ENCODE measurements at regions not wholly inside any gene's neighbourhood (a gene's known extent, or its start where the extent isn't known, plus 50 kb on each side); places are given as distances from the start of the nearest gene placed in this dataset. TPM values are rescaled to one million over a fixed set of nuclear protein-coding genes. Genes with fewer than 3 reads are reported as not detected.

DNA sequence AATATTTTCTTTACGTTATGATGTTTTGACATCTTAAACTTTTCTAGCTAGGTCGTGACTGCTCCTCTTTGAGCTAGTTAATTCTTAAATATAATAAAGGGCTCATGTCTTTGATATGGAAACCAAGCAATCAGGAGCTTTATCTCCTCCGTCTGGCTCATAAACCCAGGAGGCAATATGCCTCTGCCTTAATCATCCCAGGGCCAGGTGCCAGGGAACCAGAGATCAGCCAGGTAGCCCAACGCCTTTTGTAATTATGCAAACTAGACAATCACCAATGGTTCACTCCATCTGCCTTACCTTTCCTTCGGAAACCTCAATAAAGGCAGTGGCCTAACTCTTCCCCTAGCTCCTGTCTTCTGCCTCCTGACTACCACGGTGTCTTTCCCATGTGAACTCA, 213.7 kb downstream of the KCNJ3 start:
- Histone ChIP-seq H3K36me3 (no peaks in the 10 kb centered on the region), H3K27me3 (no peaks in the 10 kb centered on the region), H3K27ac (no peak overlapping the region), H3K4me1 (ENCODE audit: insufficient read depth) (no peaks in the 10 kb centered on the region), H3K4me3 (no peak overlapping the region), H3K9me3 (no peaks in the 10 kb centered on the region)
- TF ChIP-seq, protein P1, sequence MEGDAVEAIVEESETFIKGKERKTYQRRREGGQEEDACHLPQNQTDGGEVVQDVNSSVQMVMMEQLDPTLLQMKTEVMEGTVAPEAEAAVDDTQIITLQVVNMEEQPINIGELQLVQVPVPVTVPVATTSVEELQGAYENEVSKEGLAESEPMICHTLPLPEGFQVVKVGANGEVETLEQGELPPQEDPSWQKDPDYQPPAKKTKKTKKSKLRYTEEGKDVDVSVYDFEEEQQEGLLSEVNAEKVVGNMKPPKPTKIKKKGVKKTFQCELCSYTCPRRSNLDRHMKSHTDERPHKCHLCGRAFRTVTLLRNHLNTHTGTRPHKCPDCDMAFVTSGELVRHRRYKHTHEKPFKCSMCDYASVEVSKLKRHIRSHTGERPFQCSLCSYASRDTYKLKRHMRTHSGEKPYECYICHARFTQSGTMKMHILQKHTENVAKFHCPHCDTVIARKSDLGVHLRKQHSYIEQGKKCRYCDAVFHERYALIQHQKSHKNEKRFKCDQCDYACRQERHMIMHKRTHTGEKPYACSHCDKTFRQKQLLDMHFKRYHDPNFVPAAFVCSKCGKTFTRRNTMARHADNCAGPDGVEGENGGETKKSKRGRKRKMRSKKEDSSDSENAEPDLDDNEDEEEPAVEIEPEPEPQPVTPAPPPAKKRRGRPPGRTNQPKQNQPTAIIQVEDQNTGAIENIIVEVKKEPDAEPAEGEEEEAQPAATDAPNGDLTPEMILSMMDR (IDR thresholded peaks at IDR 0.05) = no peak
- TF ChIP-seq EP300 (IDR thresholded peaks at IDR 0.05) (no peak), POLR2A (IDR thresholded peaks at IDR 0.05) (no peak)
- intact Hi-C loops (cut with DNase I) = no loop called here
- no peak for DNase-seq
- WGBS, 3 donors = 78 to 85% (median 81%) methylated on average over 6 of the region's 6 CpGs

DNA sequence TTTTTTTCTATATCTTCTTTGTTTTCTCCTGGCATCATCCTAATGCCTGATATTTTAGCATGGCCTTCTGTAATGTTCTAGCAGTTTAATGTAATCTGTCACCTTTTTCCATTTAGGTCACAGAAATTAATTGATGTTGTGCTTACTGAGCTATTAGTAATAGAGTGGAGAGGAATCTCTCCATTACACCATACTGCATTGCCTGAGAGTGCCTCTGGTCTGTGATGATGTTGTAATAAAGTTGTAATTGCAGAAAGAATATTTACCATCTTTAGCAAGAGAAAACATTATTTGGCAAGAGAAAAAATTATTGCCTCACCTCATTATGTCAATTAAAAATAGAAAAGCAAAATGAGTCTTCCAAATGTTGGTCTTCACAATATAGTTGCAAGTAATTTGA, 213.2 kb downstream of the KCNJ3 start:
- no peak overlapping the region for H3K4me3 ChIP-seq
- DNase-seq = no peak
- H3K27ac ChIP-seq = no peak overlapping the region
- intact Hi-C loops (cut with DNase I) = no loop called here
- no peaks in the 10 kb centered on the region for H3K36me3 ChIP-seq
- TF ChIP-seq, protein P1 (IDR thresholded peaks at IDR 0.05) = no peak
- H3K27me3 ChIP-seq = no peaks in the 10 kb centered on the region
- no peaks in the 10 kb centered on the region for H3K4me1 ChIP-seq (ENCODE audit: insufficient read depth)
- no peaks in the 10 kb centered on the region for H3K9me3 ChIP-seq

DNA sequence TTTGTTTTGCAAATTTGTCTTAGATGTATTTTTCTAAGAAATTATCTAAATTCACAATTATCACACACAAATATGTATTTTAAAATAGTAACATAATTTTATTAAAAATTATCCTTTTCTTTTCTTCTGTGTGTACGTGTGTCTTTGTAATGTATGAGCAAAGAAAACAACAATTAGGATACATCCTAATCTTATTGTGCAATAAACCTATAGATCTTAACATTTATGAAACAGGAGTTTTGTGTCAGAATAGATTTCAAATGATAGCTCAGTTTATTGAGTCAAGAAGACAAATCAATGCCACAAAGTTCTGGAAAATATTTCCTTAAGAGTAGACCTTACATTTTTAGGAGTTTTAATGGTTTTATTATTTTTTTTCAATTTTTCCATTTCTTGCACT, 212.2 kb downstream of the KCNJ3 start:
- WGBS, 3 donors = 78 to 86% (median 79%) methylated on average over 1 of the region's 1 CpG
- intact Hi-C loops (cut with DNase I) = no loop called here
- Histone ChIP-seq H3K4me1 (ENCODE audit: insufficient read depth) (no peaks in the 10 kb centered on the region), H3K27me3 (no peaks in the 10 kb centered on the region), H3K36me3 (no peaks in the 10 kb centered on the region), H3K9me3 (no peaks in the 10 kb centered on the region), H3K4me3 (no peak overlapping the region), H3K27ac (no peak overlapping the region)
- TF ChIP-seq EP300 (IDR thresholded peaks at IDR 0.05) (no peak), POLR2A (IDR thresholded peaks at IDR 0.05) (no peak)
- TF ChIP-seq, protein P1 (IDR thresholded peaks at IDR 0.05) = no peak
- DNase-seq = no peak

DNA sequence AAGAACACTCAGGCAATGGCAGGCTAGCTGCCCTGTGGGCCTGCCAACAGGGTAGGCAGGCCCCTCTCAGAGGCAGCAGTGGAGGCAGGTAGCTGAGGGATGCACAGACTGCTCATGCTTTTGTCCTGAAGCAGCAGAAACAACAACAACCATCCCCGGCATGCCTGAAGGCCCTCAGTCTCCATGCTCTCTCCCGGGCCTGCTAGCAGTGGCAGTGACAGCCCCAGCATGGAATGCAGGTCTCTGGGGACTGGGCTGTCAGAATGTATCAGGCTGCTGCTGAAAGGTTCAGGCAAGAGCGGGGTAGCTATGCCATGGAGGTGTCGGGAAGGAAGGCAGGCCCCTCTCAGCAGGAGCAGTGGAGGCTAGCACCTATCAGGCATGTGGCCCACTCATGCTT, 209.8 kb downstream of the KCNJ3 start:
- Histone ChIP-seq H3K4me1 (ENCODE audit: insufficient read depth) (no peaks in the 10 kb centered on the region), H3K9me3 (no peaks in the 10 kb centered on the region), H3K36me3 (no peaks in the 10 kb centered on the region), H3K27ac (no peak overlapping the region), H3K4me3 (no peak overlapping the region), H3K27me3 (no peaks in the 10 kb centered on the region)
- TF ChIP-seq, protein P1 (IDR thresholded peaks at IDR 0.05) = no peak
- TF ChIP-seq POLR2A (IDR thresholded peaks at IDR 0.05) (no peak), EP300 (IDR thresholded peaks at IDR 0.05) (no peak)
- intact Hi-C loops (cut with DNase I) = no loop called here
- WGBS, 3 donors = 79 to 83% (median 82%) methylated on average over 4 of the region's 4 CpGs
- no peak for DNase-seq

Small RNAs in the stretch of these regions (small RNA-seq; reads per million reads assigned to genes)
- not detected for gene MTCO1P45
- gene RNU6-1001P = not detected
- not detected for gene RNU6-546P

Data from ovary (tissue), 7 donors.